Putamen (tissue), 1 donor: ENCODE measurements at regions not wholly inside any gene's neighbourhood (a gene's known extent, or its start where the extent isn't known, plus 50 kb on each side); places are given as distances from the start of the nearest gene placed in this dataset.
"Not testable (repeated sequence)": the region's sequence is repeated elsewhere in the genome, so short reads cannot be mapped to it uniquely, and the experiment has no call there.

Experiments
- DNase-seq: peaks from one replicate; pipeline ENCODE4 v3.0.0-alpha.2; 2016; ENCODE audit warnings: low spot score

GRCh38 chr11:110347660-110348059 is 51.2 kb upstream of the RDX start:
- DNase-seq = no peak

- DNase-seq = no peak
Measured at GRCh38 chr11:110349138-110349996, 53.0 kb upstream of the RDX start.

GRCh38 chr11:110349997-110350383 is 53.6 kb upstream of the RDX start:
- not testable (repeated sequence) for DNase-seq

GRCh38 chr11:110355011-110355744 is 58.8 kb upstream of the RDX start:
- DNase-seq = peak; percentile 53

GRCh38 chr11:110356762-110357671 is 60.6 kb upstream of the RDX start:
- no peak for DNase-seq

- DNase-seq = no peak
Measured at GRCh38 chr11:110358336-110358735, 61.9 kb upstream of the RDX start.

GRCh38 chr11:110360781-110361408 is 64.5 kb upstream of the RDX start:
- not testable (repeated sequence) for DNase-seq

GRCh38 chr11:110362971-110363509 is 66.6 kb upstream of the RDX start:
- DNase-seq = peak; percentile 52

- DNase-seq = no peak
Measured at GRCh38 chr11:110366291-110366690, 63.5 kb upstream of the FDX1 start.

GRCh38 chr11:110367571-110367970 is 62.2 kb upstream of the FDX1 start:
- no peak for DNase-seq

- DNase-seq = no peak
Measured at GRCh38 chr11:110371084-110371483, 58.7 kb upstream of the FDX1 start.

- DNase-seq = no peak
Measured at GRCh38 chr11:110373051-110373702, 56.6 kb upstream of the FDX1 start.

- DNase-seq = no peak
Measured at GRCh38 chr11:110374921-110375320, 54.8 kb upstream of the FDX1 start.

- DNase-seq = no peak
Measured at GRCh38 chr11:110375351-110375750, 54.4 kb upstream of the FDX1 start.

GRCh38 chr11:110376021-110376420 is 53.7 kb upstream of the FDX1 start:
- DNase-seq = no peak

GRCh38 chr11:110376711-110377324 is 52.9 kb upstream of the FDX1 start:
- peak; percentile 68 for DNase-seq

- no peak for DNase-seq
Measured at GRCh38 chr11:110377434-110377833, 52.3 kb upstream of the FDX1 start.

- DNase-seq = no peak
Measured at GRCh38 chr11:110379261-110379660, 50.5 kb upstream of the FDX1 start.

- DNase-seq = no peak
Measured at GRCh38 chr11:110379936-110380335, 49.8 kb upstream of the FDX1 start.
